HS-5 (cell line): ENCODE measurements at regions not wholly inside any gene's neighbourhood (a gene's known extent, or its start where the extent isn't known, plus 50 kb on each side); places are given as distances from the start of the nearest gene placed in this dataset.
A peak's percentile ranks its signal among the peaks of the same experiment; 100 is the strongest.

ENCODE experiments used
- DNase-seq: peaks from one replicate; pipeline ENCODE4 v3.0.0-alpha.2; 2012; ENCODE audit warnings: low read depth

DNA sequence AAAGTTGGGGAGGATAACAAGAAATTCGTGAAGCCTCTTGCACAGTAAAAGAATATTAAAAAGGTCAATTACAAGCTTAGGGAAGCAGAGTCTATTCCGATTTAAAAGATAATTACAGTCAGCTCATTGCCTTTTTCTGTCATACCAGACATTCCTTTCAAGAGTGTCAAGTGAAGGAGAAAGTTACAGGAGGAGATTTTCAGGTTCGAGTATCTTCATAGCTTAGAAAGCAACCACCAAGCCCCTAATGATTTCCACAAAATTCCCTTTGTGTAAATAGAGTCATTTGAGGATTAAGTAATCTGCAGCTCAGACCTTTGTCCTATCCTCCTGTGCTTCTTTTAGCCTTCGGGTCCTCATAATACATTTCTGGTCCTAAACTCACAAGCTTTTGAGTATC, 414.9 kb downstream of the CDH2 start:
- DNase-seq = no peak

DNA sequence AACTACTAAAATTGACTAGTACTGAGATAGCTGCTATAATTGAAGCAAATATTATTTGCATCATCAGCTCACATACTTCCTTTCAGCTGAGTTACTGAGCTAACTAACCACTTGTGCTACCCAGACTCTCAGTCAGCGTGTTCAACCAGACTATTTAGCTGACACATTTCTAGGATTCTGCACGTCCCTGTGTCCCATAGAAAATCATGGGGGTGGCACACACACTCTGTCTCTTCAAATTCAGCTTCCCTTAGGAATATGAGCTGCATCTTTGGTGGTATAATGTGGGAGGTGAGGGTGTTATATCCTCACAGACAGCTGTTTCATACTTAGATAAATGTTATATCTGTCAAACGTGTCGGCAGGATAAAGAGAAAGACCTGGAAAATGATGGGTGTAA, 424.0 kb downstream of the CDH2 start:
- no peak for DNase-seq

DNA sequence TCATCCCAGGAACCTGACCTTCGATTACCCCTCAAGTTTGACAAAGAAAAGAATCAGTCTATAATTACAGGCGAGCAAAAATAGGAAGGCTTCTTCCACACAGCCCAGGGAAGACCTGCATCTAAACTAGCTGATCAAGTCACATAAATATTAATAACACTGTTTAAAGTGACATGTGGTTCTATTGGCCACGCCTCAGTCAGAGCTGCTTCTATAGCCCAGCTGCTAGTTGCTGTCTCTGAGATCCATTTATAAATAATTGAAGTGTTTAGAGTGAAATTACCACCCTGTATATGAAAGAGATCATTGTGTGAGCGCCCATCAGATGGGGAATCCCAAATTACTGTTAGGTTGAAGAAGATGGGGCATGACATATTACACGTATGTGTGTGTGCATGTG, 426.0 kb downstream of the CDH2 start:
- DNase-seq = no peak

DNA sequence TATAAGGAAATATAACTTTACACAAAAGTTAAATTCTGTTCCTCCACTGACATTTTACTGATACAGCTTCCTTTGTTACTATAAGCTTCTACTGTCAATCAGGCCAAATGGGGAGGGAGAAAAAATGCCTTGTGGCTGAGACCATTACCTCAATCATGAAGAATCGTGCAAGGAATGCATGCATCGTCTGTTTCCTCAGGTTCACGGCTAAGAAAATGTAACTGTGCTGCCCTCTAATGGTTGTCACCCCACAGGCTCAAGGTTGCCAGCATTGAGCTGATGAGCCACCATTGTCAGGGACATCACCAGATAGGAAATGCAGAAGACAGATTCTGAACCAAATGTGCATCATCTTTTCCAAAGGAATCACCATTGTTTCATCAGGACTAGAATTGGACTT, 426.9 kb downstream of the CDH2 start:
- peak; percentile 34 for DNase-seq

DNA sequence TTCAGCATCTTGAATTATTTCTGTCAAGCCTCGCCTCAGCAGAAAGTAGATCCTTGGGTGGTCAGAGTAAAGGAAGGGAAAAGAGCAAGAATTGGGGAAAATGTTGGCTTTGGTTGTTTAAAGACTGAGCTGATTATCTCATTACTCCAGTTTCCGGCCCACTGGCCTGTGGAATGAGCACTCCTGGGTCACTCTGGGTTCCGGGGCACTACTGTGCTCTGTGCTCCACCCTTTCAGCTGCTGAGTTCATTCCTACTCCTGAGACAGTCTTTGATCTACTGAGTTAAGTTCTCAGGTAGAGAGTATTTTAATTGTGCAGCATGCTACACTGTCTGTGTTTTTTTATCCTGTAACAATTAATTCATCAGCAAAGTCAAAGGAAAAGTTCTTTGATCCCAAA, 427.7 kb downstream of the CDH2 start:
- no peak for DNase-seq

DNA sequence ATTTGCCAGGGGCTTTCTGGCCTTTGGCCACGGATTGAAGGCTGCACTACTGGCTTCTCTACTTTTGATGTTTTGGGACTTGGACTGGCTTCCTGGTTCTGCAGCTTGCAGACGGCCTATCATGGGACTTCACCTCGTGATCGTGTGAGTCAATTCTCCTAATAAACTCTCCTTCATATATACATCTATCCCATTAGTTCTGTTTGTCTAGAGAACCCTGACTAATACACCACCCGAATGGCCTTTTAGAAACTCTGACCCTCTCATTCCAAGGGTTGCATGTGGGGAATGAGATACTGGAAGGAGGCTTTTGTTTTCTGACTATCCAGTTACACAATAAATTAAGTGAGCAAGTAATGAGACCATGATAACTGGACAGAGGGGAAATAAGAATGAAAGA, 430.7 kb downstream of the CDH2 start:
- no peak for DNase-seq

DNA sequence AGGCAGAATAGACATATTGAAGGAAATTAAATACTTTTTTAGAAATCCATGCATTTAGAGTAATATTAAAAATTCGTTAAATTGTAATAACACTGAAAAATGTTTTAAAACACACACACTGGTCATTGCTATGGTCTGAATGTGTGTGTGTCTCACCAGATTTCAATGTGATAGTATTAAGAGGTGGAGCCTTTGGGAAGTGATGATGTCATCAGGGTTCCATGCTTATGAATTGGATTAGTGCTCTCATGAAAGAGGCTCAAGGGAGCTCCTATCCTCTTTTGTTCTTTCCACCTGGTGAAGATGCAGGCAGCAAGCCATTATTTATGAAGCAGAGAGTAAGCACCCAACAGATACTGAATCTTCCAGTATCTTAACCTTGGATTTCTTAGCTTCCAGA, 441.8 kb downstream of the CDH2 start:
- DNase-seq = no peak

DNA sequence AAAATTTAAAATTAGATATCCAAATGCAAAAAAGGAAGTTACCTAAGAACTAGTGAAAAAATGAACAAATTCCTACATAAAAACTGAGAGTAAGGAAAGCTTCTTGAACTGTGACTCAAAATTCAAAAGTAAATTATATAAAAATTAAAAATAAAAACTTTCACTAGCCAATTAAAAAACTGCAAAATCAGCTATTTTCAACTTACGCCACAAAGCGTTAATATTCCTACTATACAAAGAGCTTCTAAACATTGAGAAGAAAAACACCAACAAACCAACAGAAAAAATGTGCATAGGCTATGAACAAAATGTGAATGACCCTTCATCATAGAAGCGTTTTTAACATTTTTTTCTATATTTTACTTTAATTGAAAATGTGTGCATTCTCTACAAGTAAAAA, 445.7 kb downstream of the CDH2 start:
- no peak for DNase-seq

DNA sequence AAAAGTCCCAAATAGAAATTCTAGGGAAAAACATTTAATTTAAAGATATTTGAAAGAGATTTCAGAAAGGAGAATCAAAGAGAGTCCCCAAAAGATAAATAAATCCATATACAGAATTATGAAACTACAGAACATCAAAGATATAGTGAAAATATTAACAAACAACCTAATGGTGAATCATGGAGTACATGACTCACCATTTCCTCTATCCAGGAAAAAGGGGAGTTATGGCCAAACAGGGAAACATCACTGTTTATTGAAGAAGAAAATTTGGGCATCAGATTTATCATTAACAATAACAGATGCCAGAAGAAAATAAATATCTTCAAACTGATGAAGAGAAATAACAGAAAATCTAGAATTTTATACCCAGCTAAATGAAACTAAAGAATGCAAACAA, 448.3 kb downstream of the CDH2 start:
- no peak for DNase-seq

DNA sequence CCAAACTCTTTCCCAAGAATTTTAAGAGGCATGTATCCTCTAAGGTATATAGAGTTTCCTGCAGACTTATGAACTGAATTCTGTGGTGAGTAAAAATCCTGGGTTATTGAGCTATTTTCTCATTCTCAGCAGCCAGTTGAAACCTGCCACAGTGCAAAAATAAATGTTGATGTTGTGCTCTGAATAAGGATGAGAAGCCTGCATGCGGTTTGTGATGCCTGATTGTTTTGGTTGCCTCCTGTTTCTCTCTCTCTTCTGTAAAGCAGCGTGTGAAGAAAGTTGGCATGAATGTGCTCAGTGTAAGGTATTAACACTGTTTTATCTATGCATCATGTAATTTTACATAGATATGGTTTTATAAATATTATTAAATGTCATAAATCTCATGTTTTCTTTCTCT, 452.6 kb downstream of the CDH2 start:
- DNase-seq = no peak

DNA sequence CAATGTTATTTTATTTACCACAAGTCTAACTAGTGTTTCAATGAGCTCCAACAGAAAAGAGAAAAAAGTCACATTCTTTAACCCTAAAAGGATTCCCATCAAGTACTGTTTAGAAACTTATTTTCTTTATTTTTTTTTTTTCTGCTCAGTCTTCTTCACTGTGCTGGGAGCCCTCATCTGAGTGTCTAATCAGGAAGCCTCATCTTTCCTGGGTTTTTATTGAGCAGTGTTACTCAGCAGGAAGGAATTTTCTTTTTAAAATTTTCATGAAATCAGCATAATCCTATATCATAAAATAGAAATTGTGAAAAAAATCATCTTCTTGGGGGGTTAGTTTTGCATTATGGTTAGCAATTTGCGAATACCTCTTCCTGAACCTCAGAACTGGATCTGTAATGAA, 453.8 kb downstream of the CDH2 start:
- no peak for DNase-seq

DNA sequence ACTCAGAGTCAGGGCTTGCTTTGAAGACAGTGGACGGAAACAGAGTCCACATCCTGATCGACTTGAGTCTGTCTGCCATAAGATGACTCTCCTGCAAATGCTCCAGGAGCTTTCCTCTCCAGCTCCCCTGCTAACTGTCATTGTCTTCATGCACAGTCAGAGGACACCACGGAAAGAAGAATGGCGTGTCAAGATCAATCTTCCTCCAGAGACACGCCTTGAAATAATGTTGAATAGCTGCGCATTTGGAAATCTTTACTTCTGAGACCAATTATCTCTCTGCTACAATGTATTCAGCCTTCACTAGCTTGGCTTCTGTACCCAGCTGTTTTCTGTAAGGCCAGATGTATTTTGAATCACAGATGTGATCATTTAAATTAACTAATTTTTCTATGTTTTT, 457.2 kb downstream of the CDH2 start:
- no peak for DNase-seq

DNA sequence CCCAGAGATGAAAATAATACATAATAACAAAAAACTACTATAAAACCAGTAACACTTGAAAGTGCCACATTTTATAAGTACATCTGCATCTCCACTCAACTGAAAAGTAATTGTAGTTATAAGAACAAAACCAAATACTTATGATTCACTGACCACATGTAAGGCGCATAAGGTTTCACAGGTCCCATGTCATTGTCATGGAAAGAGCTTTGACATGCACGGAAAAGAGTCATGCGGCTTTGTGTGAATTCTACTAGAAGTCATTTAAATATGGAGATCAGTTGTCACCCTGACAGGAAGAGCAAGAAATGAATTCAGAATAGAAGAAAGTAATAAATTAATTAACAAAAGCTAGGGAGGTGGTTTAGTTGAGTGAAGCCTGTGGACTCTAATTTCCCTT, 459.1 kb downstream of the CDH2 start:
- DNase-seq = no peak

DNA sequence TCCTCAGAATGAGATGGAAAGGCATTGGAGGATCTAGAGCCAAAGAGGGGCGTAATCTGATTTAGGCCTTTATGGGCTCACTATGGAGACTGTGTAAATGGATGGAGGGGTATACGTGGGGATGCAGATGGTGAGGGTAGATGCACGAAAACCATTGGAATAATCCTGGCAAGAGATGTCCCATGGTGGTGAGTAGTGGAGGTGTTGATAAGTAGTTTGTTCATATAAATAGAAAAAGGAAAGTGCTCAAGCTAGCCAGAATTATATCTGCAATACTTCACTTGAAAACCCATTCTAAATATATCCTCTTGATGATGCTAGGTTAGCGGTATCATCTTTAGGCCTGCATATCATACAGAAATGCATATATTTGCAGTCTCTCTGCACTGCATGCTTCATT, 459.7 kb downstream of the CDH2 start:
- no peak for DNase-seq

DNA sequence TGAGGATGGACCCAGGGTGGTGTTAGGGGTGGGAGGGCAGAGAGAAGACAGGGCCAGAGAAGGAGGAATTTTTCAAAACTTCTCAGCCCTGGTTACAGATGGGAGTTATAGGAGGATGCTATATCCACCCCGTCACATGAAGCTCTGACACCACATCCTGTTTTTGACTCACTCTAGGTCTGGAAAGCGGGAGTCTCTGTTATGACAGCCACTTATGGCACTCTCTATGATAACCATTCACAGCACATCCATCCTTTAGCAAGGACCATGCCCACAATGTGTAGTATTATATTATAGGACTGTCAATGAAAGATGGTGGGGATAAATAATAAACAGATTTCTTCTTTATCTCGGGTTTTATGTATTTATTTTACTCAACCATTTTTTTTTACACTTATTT, 461.2 kb downstream of the CDH2 start:
- DNase-seq = no peak

DNA sequence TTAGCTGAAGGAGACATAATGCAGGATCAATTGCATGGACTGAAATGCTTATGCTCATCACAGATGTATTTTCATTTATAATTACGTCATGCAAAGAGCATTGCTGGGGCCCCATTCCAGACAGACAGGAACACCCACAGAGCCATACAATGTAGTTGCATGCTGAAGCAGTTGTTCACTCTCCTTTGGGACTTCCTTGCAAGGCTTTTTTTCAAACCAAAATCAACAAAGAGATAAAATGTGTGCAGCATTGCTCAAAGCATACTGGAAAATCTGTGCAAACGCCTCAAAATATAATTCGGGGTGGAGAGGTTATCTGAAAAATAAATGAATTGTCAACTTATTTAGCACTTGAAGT, 463.2 kb downstream of the CDH2 start:
- DNase-seq = peak; percentile 54

DNA sequence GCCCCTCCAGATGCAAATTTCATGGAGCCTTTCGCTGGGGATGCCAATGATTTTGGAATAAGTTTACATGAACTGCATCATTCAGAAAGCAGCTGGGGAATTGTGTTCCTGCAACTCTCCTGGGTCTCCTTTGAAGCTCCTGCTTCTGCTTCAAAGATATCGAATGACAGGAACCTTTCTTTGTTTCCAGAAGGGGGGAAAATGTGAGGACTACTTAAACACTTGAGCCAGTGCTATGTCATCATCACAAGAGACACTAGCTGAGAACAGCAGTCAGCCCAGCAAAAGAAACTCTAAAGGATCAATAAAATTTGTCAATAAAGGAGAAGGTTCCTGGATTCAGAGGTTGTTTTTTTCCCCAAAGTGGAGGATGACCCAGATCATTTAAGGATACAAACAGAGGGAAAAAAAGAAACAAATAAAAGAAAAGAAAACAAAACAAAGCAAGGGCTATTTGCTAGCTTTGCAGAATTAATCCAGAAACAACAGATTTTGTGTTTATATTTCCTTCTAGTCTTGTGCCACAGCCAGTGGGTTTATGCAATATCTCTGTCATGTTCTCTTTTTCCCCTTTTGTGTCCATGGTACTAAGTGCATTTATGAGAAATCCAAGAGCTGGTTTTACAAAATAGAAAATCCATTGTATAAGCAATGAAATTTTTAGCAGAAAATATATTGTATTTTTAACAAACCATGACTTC, 463.7 kb downstream of the CDH2 start:
- no peak for DNase-seq

DNA sequence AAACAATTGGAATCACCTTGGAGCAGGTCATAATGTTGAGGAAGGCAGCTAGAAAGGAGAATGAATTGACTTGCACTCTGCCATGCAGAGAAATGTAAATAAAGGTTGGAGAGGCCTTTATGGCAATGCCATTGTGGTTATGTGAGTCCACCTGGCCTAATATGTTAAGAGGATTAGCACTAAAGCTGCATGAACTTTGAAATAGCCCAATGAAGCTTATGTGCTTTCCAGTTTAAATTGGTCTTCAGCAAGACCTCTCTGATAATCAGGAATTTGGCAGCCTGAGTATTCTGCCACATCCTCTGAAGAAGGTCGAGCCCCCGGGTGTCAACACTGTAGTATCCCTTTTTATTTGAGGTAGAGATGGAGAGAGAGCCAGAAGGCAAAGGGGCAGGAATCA, 464.9 kb downstream of the CDH2 start:
- no peak for DNase-seq

DNA sequence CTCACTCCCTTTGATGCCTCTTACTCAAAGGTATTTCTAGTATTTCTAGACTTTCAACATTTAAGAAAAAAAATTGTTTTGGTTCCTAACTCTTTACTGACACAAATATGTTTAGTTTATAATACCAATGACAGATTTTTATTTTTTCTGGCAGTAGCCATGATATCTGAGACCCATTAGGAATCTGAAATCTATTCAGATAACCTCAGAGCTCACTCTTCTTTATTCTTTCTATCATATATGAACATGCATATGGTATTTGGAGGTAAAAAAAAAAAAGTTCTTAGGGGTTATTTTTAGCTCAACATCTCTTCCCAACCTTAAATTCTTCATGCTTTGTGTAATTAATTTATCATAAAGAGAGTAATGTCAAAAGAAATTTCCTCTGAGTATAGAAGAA, 465.5 kb downstream of the CDH2 start:
- no peak for DNase-seq

DNA sequence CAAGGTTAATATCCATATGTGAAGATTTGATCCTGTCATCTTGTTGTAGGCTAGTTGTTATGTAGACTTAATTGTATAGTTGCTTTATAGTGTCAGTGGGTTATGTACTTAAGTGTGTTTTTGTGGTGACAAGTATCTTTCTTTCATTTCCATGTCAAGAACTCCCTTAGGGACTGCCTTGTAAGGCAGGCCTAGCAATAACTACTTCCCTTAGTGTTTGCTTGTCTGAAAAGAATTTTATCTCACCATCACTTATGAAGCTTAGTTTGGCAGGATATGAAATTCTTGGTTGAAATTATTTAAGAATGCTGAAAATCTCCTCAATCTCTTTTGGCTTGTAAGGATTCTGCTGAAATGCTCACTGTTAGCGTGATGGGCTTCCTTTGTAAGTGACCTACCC, 467.6 kb downstream of the CDH2 start:
- no peak for DNase-seq

DNA sequence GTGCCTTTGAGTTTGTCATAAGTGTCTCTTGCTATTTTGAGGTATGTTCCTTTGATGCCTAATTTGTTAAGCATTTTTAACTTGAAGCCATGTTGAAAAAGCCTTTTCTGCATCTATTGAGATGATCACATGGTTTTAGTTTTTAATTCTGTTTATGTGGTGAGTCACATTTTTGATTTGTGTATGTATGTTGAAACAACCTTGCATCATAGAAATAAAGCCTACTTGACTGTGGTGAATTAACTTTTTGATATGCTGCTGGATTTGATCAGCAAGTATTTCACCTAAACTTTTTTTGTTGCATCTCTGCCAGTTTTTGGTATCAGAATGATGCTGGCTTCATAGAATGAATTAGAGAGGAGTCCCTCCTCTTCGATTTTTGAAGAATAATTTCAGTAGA, 469.7 kb downstream of the CDH2 start:
- no peak for DNase-seq

DNA sequence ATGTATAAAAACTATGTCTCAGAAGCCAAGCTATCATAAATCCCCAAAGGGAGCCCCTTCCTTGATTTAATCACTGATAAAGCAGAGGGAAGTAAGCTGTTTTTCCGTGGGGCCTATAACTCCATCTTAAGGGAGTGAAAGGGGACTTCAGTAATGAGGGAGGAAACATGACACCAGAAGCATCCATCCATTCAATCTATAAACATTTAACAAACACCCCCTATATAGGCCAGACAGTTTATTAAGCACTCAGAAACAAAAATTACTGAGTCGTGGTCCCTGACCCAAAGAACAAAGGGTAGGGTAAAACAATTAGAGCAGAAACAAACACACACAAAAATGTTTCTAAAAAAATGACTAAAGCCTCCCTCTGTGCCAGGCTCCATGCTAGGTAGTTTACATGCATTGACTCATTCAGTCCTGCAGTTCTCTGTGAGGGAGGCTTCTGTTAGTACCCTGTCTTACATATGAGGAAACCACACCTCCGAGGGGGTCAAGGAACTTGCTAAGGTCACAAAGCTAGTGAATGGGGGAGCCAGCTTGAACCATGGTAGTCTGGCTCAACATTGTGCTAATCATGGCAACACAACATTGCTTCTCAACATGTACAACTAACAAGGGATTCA, 472.1 kb downstream of the CDH2 start:
- DNase-seq = no peak

DNA sequence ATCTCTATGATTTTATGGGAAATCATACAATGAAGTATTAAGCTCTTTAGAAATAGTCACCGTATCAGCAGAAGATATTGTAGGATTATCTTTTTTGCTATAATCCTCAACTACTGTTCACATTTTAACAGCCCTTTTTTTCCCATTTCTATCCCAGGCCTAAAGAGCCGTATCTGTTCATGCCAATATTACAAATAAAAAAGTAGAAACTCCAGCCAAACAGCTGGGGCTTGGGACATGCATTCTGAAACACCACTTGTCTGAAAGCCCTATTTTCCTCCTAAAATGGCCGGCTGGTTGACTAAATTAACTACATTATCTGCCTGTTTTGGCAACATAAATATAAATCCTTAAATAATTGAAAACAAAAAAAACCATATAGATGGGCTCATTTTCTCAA, 477.8 kb downstream of the CDH2 start:
- no peak for DNase-seq

DNA sequence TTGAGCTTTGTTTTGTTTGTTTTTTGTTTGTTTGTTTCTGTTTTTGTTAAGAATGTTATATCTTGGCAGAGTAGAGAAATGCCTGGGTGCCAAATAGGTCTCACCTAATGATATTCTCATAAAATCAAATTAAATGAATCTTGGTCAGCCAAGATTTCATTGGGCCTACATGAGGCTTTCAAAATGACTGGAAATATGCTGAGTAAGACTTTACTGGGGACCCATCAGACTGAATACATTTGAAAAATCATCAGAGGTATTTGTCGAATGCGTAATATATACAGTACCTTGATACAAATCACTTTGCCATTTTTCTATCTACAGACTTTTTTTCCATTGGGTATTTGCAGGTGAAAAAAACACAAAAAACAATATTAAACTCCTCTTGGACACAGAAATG, 480.8 kb downstream of the CDH2 start:
- no peak for DNase-seq

DNA sequence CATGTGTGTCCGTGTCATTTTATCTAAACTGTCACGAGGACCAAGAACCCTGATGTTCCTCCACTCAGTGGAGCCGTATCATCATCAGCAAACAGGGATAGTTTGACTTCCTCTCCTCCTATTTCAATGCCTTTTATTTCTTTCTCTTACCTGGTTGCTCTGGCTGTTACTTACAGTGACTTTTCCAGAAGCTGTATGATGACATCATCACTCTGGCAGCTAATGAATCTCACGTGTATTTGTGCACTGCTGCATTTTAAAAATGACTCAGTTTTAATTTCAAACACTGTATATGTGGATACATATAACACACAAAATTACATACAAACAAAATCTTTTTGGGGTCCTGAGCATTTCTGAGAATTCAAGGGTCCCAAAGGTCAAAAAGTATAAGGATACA, 481.4 kb downstream of the CDH2 start:
- no peak for DNase-seq
